ENCODE measurements at regions not wholly inside any gene's neighbourhood (a gene's known extent, or its start where the extent isn't known, plus 50 kb on each side); places are given as distances from the start of the nearest gene placed in this dataset.

GRCh38 chr13:59236944-59237343 is 926.8 kb downstream of the DIAPH3 start:
- no peak for TF ChIP-seq CTCF (conservative IDR thresholded peaks at IDR 0.05 in 1 of 2, IDR thresholded peaks at IDR 0.05 in 1 of 2; ENCODE audit: extremely low read depth in 1 of 2, insufficient read depth in 1 of 2, low read depth in 1 of 2, low read length in 2 of 2)
- no peak for TF ChIP-seq EZH2 (IDR thresholded peaks at IDR 0.05; ENCODE audit: borderline replicate concordance, low read length)

All from mammary epithelial cell (primary cell).